ENCODE measurements at regions not wholly inside any gene's neighbourhood (a gene's known extent, or its start where the extent isn't known, plus 50 kb on each side); places are given as distances from the start of the nearest gene placed in this dataset.

- no peak for DNase-seq (ENCODE audit: low read depth)
Measured at GRCh38 chr1:4016351-4017130, 116.5 kb upstream of the C1orf174 start.

GRCh38 chr1:4017636-4018365, 117.7 kb upstream of the C1orf174 start:
- no peak for DNase-seq (ENCODE audit: low read depth)

- no peak for DNase-seq (ENCODE audit: low read depth)
Measured at GRCh38 chr1:4018466-4019146, 118.5 kb upstream of the C1orf174 start.

GRCh38 chr1:4019147-4019521, 119.1 kb upstream of the C1orf174 start:
- DNase-seq (ENCODE audit: low read depth): no peak

- DNase-seq (ENCODE audit: low read depth): no peak
Measured at GRCh38 chr1:4019606-4020331, 119.7 kb upstream of the C1orf174 start.

DNA sequence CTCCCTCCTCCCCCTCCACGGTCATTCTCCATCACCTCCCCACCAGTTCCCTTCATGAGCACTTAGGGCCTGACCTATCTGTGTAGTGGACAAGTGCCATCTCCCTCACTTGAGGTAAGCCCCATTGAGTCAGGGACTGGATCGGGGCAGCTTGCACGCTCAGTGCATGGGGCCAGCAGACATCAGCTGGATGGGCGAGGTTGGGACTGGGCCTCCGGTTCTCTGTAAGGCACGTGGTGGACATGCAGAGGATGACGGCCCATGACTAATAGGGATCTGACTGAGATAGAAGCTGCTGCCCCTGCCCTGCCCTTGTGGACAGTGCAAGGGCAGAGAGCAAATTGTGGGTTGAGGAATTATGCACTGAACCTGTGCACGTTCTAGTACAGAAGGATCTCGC, 120.4 kb upstream of the C1orf174 start:
- no peak for DNase-seq (ENCODE audit: low read depth)

GRCh38 chr1:4021136-4021973, 121.3 kb upstream of the C1orf174 start:
- DNase-seq (ENCODE audit: low read depth): no peak

GRCh38 chr1:4021974-4022268, 121.8 kb upstream of the C1orf174 start:
- no peak for DNase-seq (ENCODE audit: low read depth)

GRCh38 chr1:4022715-4023114, 122.6 kb upstream of the C1orf174 start:
- DNase-seq (ENCODE audit: low read depth): no peak

- DNase-seq (ENCODE audit: low read depth): no peak
Measured at GRCh38 chr1:4023678-4024077, 123.6 kb upstream of the C1orf174 start.

DNA sequence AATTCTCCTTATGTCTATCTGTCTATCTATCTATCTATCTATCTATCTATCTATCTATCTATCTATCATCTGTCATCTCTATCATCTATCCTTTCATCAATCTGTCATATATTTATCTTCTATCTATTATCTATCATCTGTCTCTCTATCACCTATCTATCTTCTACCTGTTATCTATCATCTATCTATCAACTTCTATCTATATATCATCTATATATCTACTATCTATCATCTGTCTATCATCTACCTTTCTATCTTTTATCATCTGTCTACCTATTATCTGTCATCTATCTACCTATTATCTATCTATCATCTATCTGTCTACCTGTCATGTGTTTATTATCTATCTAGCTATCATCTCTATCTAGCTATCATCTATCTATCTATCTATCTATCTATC, 124.7 kb upstream of the C1orf174 start:
- DNase-seq (ENCODE audit: low read depth): no peak

DNA sequence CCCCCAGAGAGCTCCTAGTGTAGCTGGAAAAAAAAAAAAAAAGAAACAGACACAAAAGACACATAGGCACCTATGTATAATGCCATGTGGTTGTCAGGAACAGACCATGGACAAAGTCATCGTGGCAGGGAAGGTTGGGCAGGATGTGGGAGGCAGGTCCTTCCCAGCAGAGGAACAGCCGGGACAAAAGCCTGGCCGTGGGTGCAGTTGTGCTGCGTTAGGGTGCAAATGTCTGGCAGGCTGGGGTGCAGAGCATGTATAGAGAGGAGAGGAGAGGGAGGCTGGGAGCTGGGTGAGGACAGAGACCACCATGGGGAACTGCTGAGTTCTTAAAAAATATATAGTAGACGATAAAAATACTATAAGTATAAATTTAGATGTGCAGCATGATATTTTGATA, 125.7 kb upstream of the C1orf174 start:
- DNase-seq (ENCODE audit: low read depth): no peak

DNA sequence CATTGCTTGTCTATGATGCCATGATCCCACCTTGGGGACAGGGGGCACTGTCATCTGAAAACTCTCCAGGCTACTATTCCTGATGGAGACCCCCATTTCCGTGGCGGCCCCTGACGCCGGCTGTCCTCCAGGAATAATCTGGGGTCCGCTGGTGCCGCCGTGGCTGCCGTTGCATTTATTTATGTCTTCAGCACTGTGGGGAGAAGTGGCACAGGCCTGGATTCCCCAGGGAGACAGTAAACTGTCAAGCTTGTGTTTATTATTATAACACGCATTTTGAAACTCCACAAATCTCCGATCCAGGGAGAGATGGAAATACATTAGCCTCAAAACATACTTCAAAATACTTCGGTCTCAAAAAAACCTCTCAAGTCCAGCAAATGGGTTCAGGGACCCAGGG, 126.9 kb upstream of the C1orf174 start:
- no peak for DNase-seq (ENCODE audit: low read depth)

GRCh38 chr1:4027492-4028138, 127.5 kb upstream of the C1orf174 start:
- DNase-seq (ENCODE audit: low read depth): no peak

- no peak for DNase-seq (ENCODE audit: low read depth)
Measured at GRCh38 chr1:4028139-4028501, 128.0 kb upstream of the C1orf174 start.

GRCh38 chr1:4029376-4029775, 129.3 kb upstream of the C1orf174 start:
- DNase-seq (ENCODE audit: low read depth): no peak

GRCh38 chr1:4032571-4032970, 132.5 kb upstream of the C1orf174 start:
- DNase-seq (ENCODE audit: low read depth): no peak

DNA sequence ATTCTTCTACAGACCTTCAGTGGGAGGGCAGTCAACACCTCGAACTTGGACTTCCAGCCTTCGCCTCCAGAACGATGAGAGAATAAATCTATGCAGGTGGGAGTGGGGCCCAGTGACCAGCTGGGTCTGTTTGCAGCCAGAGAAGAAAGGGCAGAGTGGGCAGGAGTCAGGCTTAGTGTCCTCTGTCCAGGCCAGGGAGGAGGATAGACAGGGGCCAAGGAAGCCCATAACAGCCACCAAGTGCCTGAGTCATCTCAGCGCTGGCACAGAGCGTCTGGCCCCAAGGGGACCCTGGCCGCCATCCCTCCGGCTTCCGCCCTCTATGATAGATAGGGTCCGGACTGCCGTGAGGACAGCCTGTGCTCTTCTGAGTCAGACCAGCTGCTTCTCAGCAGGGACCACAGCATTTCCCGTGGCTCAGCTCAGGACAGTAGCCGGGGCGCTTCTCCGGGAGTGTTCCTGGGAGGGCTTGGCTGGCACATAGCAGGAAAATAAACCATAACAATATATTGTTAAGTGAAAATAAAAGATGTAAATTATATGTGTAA, 133.1 kb upstream of the C1orf174 start:
- no peak for DNase-seq (ENCODE audit: low read depth)

DNA sequence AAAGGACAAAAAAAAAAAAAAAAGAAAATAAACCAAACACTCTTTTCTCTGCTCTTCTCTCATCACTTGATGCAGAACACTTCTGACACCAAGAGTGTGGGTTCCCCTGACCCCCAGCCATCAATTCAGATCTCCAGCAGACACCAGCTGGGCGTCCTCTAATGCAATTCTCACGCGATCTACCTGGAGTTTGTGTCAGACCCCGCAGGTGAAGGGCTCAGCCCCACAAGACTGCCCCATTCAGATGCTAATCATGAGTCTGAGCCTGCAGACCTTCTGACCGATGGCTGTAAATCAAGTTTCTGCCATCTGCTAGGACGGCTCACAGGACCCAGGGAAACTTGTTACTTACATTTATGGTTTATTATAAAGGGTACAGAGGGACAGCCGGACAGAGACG, 133.6 kb upstream of the C1orf174 start:
- no peak for DNase-seq (ENCODE audit: low read depth)

DNA sequence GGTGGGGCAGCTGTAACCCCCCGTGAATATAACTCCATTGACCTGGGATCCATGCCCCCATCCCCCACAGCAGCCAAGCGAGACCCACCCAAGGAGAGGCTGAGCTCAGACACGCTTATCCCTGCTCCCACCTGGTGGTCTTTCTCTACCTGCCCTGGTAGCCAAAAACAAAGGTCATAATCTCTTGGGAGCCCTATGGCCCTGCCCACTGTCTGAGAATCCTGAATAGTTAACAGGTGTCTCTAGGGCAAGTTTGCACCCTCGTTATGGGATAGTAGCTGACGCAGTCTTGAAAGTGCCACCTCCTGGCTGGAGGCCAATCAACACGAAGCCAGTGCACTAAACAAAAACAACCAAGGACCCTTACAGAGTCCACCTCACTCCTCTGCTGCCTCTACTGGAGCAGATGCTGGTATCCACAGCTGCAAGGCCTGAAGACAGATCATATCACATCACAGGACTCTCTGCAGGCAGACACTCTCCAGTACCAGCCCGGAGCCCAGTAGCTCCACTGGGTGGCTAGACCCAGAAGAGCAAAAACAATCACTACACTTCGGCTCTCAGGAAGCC, 134.3 kb upstream of the C1orf174 start:
- no peak for DNase-seq (ENCODE audit: low read depth)

- no peak for DNase-seq (ENCODE audit: low read depth)
Measured at GRCh38 chr1:4044967-4045366, 144.9 kb upstream of the C1orf174 start.
